Astrocyte of the spinal cord (primary cell): ENCODE measurements at regions not wholly inside any gene's neighbourhood (a gene's known extent, or its start where the extent isn't known, plus 50 kb on each side); places are given as distances from the start of the nearest gene placed in this dataset.
A peak's percentile ranks its signal among the peaks of the same experiment; 100 is the strongest.

Experiments
- DNase-seq: peaks from one replicate; pipeline ENCODE4 v3.0.0; 2011; ENCODE audit warnings: low read depth, low spot score
- H3K4me3 ChIP-seq: 2 replicates; pipeline ENCODE4 v1.5.1; 2011; ENCODE audit warnings: low read depth, mild to moderate bottlenecking, low read length, moderate library complexity
- in situ Hi-C: cut with HindIII; loops from 2 replicates; pipeline ENCODE4 v1.10.0; 2017; ENCODE audit warnings: low sequenced_read_pairs
- TF ChIP-seq, protein P1 (sequence below): IDR thresholded peaks from 2 replicates; pipeline ENCODE4 v1.5.1; 2012; ENCODE audit warnings: low read depth, mild to moderate bottlenecking, low read length, inconsistent platforms

GRCh38 chr4:110753466-110753865 is 130.6 kb upstream of the PITX2 start:
- TF ChIP-seq, protein P1, sequence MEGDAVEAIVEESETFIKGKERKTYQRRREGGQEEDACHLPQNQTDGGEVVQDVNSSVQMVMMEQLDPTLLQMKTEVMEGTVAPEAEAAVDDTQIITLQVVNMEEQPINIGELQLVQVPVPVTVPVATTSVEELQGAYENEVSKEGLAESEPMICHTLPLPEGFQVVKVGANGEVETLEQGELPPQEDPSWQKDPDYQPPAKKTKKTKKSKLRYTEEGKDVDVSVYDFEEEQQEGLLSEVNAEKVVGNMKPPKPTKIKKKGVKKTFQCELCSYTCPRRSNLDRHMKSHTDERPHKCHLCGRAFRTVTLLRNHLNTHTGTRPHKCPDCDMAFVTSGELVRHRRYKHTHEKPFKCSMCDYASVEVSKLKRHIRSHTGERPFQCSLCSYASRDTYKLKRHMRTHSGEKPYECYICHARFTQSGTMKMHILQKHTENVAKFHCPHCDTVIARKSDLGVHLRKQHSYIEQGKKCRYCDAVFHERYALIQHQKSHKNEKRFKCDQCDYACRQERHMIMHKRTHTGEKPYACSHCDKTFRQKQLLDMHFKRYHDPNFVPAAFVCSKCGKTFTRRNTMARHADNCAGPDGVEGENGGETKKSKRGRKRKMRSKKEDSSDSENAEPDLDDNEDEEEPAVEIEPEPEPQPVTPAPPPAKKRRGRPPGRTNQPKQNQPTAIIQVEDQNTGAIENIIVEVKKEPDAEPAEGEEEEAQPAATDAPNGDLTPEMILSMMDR: no peak
- DNase-seq: no peak
- in situ Hi-C loops: no loop called here

DNA sequence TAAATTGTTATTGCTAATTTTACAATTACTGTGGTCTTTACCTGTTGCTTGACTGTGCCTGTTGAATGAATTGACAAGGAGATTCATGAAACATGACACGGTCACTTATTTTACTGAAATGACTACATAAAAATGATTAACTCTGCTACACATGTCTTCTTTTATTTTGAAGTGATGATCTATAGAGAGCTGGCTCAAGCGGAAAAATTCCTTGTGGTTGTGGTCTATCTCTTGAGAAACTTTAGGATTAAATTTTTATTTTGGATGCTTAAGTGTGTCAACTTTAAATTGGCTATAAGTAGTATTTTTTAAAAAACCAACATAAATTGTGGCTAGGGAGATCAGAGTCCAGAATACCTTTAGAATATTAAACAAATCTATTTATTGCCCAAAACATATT is 131.8 kb upstream of the PITX2 start:
- TF ChIP-seq, protein P1: no peak
- no peak for DNase-seq
- H3K4me3 ChIP-seq: no peak overlapping the region
- in situ Hi-C loops: no loop called here

More at GRCh38 chr4:110753466-110753865, 130.6 kb upstream of the PITX2 start:
- H3K4me3 ChIP-seq: no peak overlapping the region

DNA sequence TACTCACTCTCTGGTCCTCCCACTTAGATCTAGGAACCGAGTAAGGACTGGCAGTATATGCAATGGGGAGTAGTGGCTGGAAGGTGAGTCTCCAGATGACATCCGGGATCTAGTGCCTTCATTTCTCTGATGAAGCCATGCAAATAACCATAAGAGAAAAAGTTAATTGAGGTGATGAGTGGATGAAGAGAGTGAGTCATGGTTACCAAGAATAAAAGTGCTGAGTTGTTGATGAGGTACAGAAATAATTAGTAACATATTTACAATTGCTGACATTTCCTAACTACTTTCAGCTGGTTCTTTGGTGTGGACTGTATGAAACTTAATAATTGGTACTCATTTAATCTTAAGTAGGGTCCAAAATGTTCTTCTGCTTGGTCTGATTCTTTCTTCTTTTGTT is 146.7 kb upstream of the PITX2 start:
- TF ChIP-seq, protein P1: no peak
- no peak for DNase-seq
- no peak overlapping the region for H3K4me3 ChIP-seq
- in situ Hi-C loops: no loop called here

DNA sequence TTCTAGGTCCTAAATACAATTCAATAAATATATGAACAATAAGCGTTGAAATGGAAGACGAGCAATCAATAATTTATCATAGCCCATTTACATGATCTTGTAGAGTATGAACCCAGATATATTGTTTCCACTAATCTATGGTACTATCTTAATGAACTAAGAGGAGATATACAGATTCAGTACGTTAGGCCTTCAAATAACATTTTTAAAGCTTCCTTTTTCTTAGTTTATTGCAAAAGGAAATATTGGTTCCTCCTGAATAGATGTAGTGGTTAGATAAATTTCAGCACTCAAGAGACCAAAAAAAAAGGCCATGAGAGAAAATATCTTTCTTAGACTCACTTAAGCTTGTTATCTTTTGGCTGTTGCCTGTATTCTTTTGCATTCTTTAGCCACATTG is 147.5 kb upstream of the PITX2 start:
- in situ Hi-C loops: no loop called here
- no peak overlapping the region for H3K4me3 ChIP-seq
- TF ChIP-seq, protein P1: no peak
- no peak for DNase-seq

GRCh38 chr4:110778521-110778920 is 155.6 kb upstream of the PITX2 start:
- TF ChIP-seq, protein P1: no peak
- in situ Hi-C loops: no loop called here
- H3K4me3 ChIP-seq: no peak overlapping the region
- DNase-seq: peak; percentile 30

DNA sequence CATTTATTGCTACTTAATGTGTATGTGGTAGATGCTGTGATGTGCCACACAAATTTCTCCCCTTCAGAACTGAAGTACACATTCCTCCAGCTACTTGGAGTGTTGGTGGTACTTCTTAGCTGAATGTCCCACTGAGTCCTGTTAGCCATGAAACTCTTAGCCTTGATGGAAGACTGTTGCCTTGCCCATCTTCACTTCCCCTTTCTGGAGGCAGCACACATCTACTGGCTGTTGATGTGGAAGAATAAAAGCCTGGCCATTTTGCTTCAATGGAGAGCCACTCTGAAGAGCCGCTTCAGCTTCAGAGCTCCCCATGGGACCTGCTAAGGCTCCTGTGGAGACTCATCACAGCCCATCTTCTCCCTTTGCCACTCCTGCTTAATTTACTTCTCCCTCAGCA is 157.7 kb upstream of the PITX2 start:
- no peak for DNase-seq
- TF ChIP-seq, protein P1: no peak
- in situ Hi-C loops: no loop called here
- no peak overlapping the region for H3K4me3 ChIP-seq

GRCh38 chr4:110781944-110782343 is 159.1 kb upstream of the PITX2 start:
- in situ Hi-C loops: no loop called here
- no peak overlapping the region for H3K4me3 ChIP-seq
- no peak for DNase-seq
- TF ChIP-seq, protein P1: no peak
